Adipocyte (in vitro differentiated cells): ENCODE measurements at regions not wholly inside any gene's neighbourhood (a gene's known extent, or its start where the extent isn't known, plus 50 kb on each side); places are given as distances from the start of the nearest gene placed in this dataset.
"Not testable (repeated sequence)": the region's sequence is repeated elsewhere in the genome, so short reads cannot be mapped to it uniquely, and the experiment has no call there.

Source experiments
- DNase-seq: peaks from one replicate; pipeline ENCODE4 v3.0.0-alpha.2; 2015; ENCODE audit warnings: low read depth
- H3K27me3 ChIP-seq: replicated peaks from 2 replicates; pipeline ENCODE4 v1.7.0; 2013; ENCODE audit warnings: mild to moderate bottlenecking, low read length, moderate library complexity; ENCODE audit not compliant: control insufficient read depth, insufficient read depth
- H3K36me3 ChIP-seq: 2 replicates; pipeline ENCODE4 v1.7.0; 2013; ENCODE audit warnings: low read length, mild to moderate bottlenecking, moderate library complexity; ENCODE audit not compliant: control insufficient read depth, insufficient read depth, severe bottlenecking
- H3K4me1 ChIP-seq: 2 replicates; pipeline ENCODE4 v1.7.0; 2013; ENCODE audit warnings: mild to moderate bottlenecking, low read length, moderate library complexity; ENCODE audit not compliant: control insufficient read depth, insufficient read depth
- H3K4me3 ChIP-seq: 2 replicates; pipeline ENCODE4 v1.7.0; 2013; ENCODE audit warnings: mild to moderate bottlenecking, low read length, moderate library complexity
- H3K9ac ChIP-seq: 2 replicates; pipeline ENCODE4 v1.7.0; 2013; ENCODE audit warnings: mild to moderate bottlenecking, low read length, moderate library complexity
- H3K9me3 ChIP-seq: 2 replicates; pipeline ENCODE4 v1.7.0; 2013; ENCODE audit warnings: mild to moderate bottlenecking, low read length, moderate library complexity; ENCODE audit not compliant: control insufficient read depth

DNA sequence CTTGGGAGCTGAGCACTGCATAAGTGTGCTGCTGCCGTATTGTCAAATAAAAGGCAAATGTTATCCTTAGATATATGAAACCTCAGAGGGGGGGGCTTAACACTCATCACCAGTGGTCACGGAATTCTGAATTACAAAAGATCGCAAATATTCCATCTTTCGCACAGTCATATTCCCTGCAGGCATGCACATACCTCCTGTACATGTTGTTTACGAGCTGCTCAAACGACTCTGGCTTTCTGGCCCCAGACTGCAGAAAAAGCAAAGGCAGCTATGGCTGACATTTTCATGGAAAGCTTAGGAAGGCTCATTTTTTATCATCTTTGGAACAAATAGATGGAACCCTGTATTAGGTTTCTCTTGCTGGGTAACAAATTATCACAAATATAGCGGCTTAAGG is 265.5 kb upstream of the NBPF12 start:
- DNase-seq: peak; percentile 41
- not testable (repeated sequence) for H3K9me3 ChIP-seq, H3K4me1 ChIP-seq

DNA sequence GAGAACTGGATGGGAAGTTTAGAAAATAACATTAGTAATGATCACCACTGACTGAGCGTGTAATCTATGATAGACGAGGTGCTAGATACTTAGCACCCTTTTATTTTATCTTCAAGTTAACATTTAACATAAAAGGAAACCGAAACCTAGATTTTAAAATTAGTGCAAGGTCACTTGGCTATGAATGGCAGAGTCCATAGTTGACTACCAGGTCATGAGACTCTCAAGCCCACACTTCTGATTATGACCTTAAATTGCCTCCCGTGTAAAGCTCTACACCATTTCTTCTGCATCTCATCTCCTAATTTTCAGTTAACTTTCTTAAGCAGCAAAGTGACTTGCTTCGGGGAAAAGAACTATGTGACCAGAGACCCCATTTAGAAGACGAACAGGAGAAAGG is 266.5 kb upstream of the NBPF12 start:
- not testable (repeated sequence) for DNase-seq, H3K27me3 ChIP-seq, H3K4me1 ChIP-seq, H3K36me3 ChIP-seq, H3K4me3 ChIP-seq, H3K9ac ChIP-seq, H3K9me3 ChIP-seq

More for the DNA sequence above, 265.5 kb upstream of the NBPF12 start:
- not testable (repeated sequence) for H3K9ac ChIP-seq, H3K27me3 ChIP-seq, H3K4me3 ChIP-seq, H3K36me3 ChIP-seq

DNA sequence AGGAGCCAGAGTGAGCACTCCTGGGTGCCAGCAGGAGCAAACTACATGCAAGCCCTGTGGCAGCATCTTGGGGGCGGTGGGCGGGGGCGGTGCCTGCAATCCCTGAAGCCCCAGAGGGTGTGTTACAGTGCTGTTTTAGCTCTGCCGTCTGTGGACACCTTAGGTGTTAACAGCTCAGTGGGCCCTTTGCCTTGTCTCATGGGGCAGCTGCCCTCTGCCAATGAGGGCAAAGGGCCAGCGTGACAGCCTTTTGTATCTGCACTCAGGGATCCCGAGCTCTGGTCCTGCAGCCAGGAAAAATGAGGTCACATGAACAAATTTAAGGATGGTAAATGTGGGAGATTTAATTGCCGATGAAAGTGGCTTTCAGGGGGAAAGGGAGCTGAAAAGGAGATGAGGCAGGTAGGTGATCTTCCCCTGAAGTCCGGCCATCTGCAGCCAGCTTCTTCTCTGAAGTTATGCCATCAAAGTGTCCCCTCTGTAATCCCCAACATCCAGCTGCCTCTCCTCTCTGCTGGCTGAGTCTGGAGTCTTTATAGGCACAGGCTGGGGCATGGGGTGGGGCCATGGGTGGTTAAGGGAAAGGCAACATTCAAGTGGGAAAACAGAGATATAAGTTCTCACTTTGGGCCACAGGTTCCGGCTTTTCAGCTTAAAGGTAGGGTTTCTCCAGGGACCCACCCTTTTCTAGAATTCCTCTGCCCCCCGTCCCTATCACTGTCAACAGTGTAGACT is 267.1 kb upstream of the NBPF12 start:
- not testable (repeated sequence) for DNase-seq, H3K36me3 ChIP-seq, H3K4me1 ChIP-seq, H3K9me3 ChIP-seq, H3K4me3 ChIP-seq, H3K27me3 ChIP-seq, H3K9ac ChIP-seq

DNA sequence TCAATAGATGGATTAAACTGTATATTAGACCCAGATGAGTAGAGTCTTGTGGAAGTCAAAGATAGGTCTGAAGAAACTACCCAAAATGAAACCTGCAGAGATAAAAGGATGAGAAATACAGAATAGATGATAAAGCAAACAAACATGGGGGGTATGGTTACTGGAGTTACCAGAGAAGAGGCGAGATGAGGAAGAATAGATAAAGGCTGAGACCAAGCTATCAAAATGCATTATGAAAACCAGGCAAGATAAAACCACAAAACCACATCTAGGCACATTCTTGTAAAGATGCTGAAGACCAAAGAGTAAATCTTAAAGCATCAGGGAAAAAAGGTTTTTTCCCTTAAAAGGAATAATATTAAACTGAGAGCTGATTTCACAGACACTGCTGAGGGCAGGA is 271.8 kb upstream of the NBPF12 start:
- not testable (repeated sequence) for H3K4me3 ChIP-seq, H3K9ac ChIP-seq, H3K4me1 ChIP-seq, H3K9me3 ChIP-seq, H3K36me3 ChIP-seq, DNase-seq, H3K27me3 ChIP-seq

DNA sequence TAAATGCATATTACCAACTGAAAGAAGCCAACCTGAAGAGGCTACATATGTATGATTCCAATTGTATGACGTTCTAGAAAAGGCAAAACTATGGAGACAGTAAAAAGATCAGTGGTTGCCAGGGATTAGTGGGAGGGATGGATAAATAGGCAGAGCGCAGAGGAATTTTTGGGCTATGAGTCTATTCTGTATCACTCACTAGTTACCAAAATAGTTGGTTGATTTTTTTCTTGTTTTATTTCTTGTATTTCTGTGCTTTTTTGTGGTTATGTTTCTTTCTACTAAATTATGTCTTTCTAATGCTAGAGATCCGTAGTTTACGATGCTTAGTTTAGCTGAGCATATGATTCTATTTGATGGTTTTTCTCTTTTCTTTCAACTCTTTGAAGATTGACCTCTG is 277.9 kb upstream of the NBPF12 start:
- H3K27me3 ChIP-seq, H3K9ac ChIP-seq, H3K4me3 ChIP-seq, H3K4me1 ChIP-seq, H3K9me3 ChIP-seq, H3K36me3 ChIP-seq: not testable (repeated sequence)
- DNase-seq: peak; percentile 30

DNA sequence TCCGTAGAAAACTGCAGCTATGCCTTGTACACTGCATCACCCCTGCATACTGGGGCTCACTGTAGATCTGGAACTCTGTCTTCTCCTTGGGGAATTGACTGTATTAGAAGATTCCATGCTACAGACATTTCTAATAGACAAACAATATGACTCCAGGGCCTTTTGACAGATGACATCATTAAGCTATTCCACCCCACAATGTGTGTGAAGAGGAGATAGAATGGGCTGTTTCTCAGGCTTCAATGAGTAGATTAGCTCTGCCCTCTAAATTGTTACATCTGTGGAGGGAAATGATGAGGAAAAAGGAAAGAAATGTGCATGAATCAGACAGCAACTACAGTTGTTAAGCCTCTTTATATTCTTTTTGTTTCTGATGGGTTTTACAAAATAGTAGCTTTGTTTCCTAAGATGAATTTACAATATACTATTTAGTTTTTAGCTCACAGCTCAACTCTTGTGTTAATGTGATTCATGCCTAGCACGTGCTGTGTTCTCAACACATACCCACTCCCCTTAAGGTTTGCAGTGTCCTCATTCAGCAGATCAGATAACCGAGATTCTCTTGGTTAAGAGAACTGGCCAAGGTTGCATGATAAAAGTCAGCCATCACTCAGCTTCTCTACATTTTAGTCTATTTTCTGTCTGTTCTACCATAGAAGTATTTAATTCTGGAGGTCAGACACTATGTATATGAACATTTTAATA is 281.6 kb upstream of the NBPF12 start:
- H3K4me3 ChIP-seq, H3K4me1 ChIP-seq, H3K27me3 ChIP-seq, H3K9ac ChIP-seq, H3K36me3 ChIP-seq, H3K9me3 ChIP-seq: not testable (repeated sequence)
- DNase-seq: peak; percentile 0

DNA sequence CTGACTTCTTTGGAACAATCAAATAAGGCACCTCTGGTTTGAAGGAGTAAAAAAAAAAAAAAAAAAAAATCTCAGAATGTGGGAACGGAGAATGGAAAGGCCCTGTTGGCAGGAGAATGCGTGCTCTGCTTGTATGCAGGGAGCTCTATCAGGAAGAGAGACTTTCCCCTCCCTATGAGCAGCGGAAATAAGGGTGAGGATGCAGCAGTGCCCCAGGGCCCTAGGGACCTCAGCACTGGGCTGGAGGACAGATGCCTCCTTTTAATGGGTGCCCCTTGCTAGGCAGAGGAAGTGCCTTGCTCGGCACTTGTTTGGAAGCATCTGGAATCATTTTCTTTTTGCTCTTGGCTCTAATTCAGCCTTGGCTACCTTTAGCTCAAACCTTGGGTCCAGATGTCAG is 283.4 kb upstream of the NBPF12 start:
- not testable (repeated sequence) for H3K36me3 ChIP-seq, H3K27me3 ChIP-seq, H3K9me3 ChIP-seq, H3K9ac ChIP-seq, H3K4me1 ChIP-seq, H3K4me3 ChIP-seq, DNase-seq

DNA sequence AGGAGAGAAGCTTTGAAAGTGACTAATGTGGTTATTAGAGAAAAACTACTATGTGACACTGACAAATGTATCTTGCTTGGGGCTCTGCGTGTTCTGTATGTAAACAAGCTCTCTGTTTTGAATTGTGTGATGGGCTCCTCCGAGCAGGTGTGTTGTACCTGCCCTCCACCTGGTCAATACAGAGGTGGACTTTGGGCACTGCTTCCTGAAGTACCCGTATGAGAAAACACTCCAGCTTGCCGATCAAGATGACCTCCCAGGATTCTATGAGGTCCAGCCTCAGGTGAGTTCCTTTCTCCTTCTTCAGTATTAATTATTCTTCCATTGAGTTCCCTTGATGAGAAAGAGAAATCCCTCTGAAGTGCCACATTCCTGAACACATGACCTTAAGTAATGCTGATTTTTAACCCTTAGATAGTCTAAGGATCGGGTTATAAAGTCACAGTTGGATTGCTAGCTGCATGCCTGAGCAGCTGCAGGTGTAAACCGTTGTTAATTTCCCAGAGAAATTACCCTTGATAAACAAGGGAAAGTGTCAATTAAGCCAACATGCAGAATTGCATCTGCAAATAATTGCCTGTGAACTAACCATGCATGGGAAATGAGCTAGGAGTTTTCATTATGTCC is 292.0 kb upstream of the NBPF12 start:
- not testable (repeated sequence) for DNase-seq, H3K9ac ChIP-seq, H3K4me3 ChIP-seq, H3K36me3 ChIP-seq, H3K27me3 ChIP-seq, H3K4me1 ChIP-seq, H3K9me3 ChIP-seq

DNA sequence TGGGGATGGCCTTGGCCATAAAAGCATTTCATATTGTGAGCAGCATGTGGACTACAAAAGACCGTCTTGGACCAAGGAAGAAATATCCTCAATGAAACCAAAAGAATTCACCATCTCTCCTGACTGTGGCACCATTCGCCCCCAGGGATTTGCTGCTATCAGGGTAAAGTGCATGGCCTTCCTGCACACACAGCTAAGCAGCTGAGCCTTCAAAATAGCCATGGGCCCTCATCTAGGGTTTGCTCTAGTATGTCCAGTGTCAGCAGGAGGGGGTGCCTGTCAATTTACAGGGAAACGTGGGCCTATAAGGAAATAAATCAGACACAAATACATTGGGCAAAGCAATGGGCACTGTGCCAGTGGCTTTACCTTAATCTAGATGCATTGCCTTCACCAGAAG is 296.6 kb upstream of the NBPF12 start:
- H3K9me3 ChIP-seq, H3K27me3 ChIP-seq, H3K4me1 ChIP-seq: not testable (repeated sequence)

DNA sequence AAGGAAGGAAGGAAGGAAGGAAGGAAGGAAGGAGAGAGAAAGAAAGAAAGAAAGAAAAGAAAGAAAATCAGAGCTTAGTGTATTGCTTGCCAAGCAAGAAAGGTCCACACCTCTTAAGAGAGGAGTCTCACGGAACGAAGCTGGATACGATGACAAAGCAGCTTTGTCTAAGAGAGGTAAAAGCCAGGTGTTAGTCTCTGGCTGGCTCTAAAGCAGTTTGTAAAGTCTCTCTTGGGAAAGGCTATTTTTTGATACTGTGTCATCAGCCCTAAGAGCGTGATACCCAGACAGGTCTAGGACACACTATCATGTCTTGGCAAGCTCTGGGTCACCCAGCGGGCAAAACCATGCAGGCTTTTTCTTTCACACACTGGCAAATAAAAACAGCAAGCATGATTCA is 297.5 kb upstream of the NBPF12 start:
- not testable (repeated sequence) for H3K4me3 ChIP-seq, DNase-seq, H3K9ac ChIP-seq, H3K36me3 ChIP-seq, H3K4me1 ChIP-seq, H3K9me3 ChIP-seq, H3K27me3 ChIP-seq

More for the DNA sequence above, 296.6 kb upstream of the NBPF12 start:
- not testable (repeated sequence) for H3K4me3 ChIP-seq, H3K36me3 ChIP-seq, H3K9ac ChIP-seq, DNase-seq

DNA sequence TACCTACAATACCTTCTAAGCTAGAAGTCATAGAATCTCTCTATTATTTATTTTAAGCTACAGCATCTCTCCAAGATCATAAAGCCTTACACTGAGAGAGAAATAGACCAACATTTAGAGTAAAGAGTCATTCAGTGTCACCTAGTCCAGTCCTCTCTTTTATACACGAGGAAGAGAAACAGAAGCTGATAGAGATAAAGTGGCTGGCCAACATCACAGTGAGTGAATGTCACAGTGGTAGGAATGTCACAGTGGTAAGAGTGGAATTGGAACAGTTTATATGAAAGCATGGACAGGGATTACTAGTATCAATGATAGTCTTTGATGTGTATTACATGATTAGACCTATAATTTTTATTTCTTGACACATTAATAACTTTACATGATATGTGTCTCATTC is 307.8 kb upstream of the NBPF12 start:
- H3K27me3 ChIP-seq, H3K36me3 ChIP-seq, H3K9ac ChIP-seq, H3K4me3 ChIP-seq, H3K9me3 ChIP-seq, DNase-seq, H3K4me1 ChIP-seq: not testable (repeated sequence)
